Thoracic aorta (tissue), 2 donors: ENCODE measurements at regions not wholly inside any gene's neighbourhood (a gene's known extent, or its start where the extent isn't known, plus 50 kb on each side); places are given as distances from the start of the nearest gene placed in this dataset.

Experiments
- ATAC-seq: fragments of 150-250 bp; one replicate; pipeline ENCODE4 v1.8.0; 2017; ENCODE audit warnings: low read depth; ENCODE audit not compliant: insufficient number of reproducible peaks, low FRiP score
- DNase-seq: peaks from one replicate; pipeline ENCODE4 v3.0.0-alpha.2; 2020; ENCODE audit warnings: low spot score
- H3K27ac ChIP-seq, 2 donors: fragments of 200-600 bp; sonication (generic); 1 replicate in 1 of 2; 2 replicates in 1 of 2; pipeline ENCODE4 v1.5.1; 2016; ENCODE audit warnings: mild to moderate bottlenecking in 2 of 2, moderate library complexity in 2 of 2
- H3K27me3 ChIP-seq: fragments of 200-600 bp; sonication (generic); replicated peaks from 2 replicates; pipeline ENCODE4 v1.6.0; 2016; ENCODE audit warnings: mild to moderate bottlenecking; ENCODE audit not compliant: insufficient read depth
- H3K36me3 ChIP-seq: fragments of 200-600 bp; sonication (generic); one replicate; pipeline ENCODE4 v1.5.1; 2016
- H3K4me1 ChIP-seq, 2 donors: fragments of 200-600 bp; sonication (generic); 1 replicate in 1 of 2; 2 replicates in 1 of 2; pipeline versions ENCODE4 v1.5.1 to v1.6.0; 2016; ENCODE audit warnings: low read depth in 2 of 2, mild to moderate bottlenecking in 1 of 2; ENCODE audit not compliant: control insufficient read depth in 1 of 2
- H3K4me3 ChIP-seq: fragments of 200-600 bp; sonication (generic); 2 replicates; pipeline ENCODE4 v1.5.1; 2016; ENCODE audit warnings: mild to moderate bottlenecking
- H3K9me3 ChIP-seq: fragments of 200-600 bp; sonication (generic); 2 replicates; pipeline ENCODE4 v1.5.1; 2016
- CTCF ChIP-seq: fragments of 200-600 bp; sonication (generic); IDR thresholded peaks from one replicate; pipeline ENCODE4 v1.5.1; 2019; ENCODE audit warnings: antibody characterized with exemption

- TF ChIP-seq CTCF = no peak
- no peak overlapping the region for H3K4me3 ChIP-seq
- H3K27me3 ChIP-seq = no peaks in the 10 kb centered on the region
- ATAC-seq (no peak), DNase-seq (no peak)
- H3K36me3 ChIP-seq = no peaks in the 10 kb centered on the region
- H3K9me3 ChIP-seq = no peaks in the 10 kb centered on the region
- H3K4me1 ChIP-seq = no peaks in the 10 kb centered on the region
- H3K27ac ChIP-seq = no peak overlapping the region
Measured at GRCh38 chr11:80512491-80512890, 1071.7 kb upstream of the TENM4 start.

GRCh38 chr11:80505771-80506170, 1064.9 kb upstream of the TENM4 start:
- ATAC-seq (no peak), DNase-seq (no peak)
- Histone ChIP-seq H3K4me1 (peaks cover 0 to 27% of the 10 kb centered on the region in 2 donors), H3K9me3 (no peaks in the 10 kb centered on the region), H3K27me3 (no peaks in the 10 kb centered on the region), H3K27ac (no peak overlapping the region), H3K36me3 (no peaks in the 10 kb centered on the region), H3K4me3 (no peak overlapping the region)
- no peak for TF ChIP-seq CTCF

- no peak overlapping the region for H3K4me3 ChIP-seq
- H3K4me1 ChIP-seq = peaks cover 0 to 27% of the 10 kb centered on the region in 2 donors
- no peaks in the 10 kb centered on the region for H3K36me3 ChIP-seq
- no peak for DNase-seq
- no peaks in the 10 kb centered on the region for H3K27me3 ChIP-seq
- ATAC-seq = no peak
- TF ChIP-seq CTCF = no peak
- H3K9me3 ChIP-seq = no peaks in the 10 kb centered on the region
- H3K27ac ChIP-seq = no peak overlapping the region
Measured at GRCh38 chr11:80503990-80504389, 1063.2 kb upstream of the TENM4 start.

GRCh38 chr11:80502511-80502910, 1061.7 kb upstream of the TENM4 start:
- Histone ChIP-seq H3K27me3 (no peaks in the 10 kb centered on the region), H3K36me3 (no peaks in the 10 kb centered on the region), H3K27ac (no peak overlapping the region), H3K4me1 (peaks cover 0 to 27% of the 10 kb centered on the region in 2 donors), H3K9me3 (no peaks in the 10 kb centered on the region), H3K4me3 (no peak overlapping the region)
- TF ChIP-seq CTCF = no peak
- ATAC-seq (no peak), DNase-seq (no peak)

- ATAC-seq = no peak
- TF ChIP-seq CTCF = no peak
- no peaks in the 10 kb centered on the region for H3K4me1 ChIP-seq
- no peak overlapping the region for H3K4me3 ChIP-seq
- no peaks in the 10 kb centered on the region for H3K36me3 ChIP-seq
- peaks cover 9% of the 10 kb centered on the region for H3K9me3 ChIP-seq
- H3K27me3 ChIP-seq = no peaks in the 10 kb centered on the region
- H3K27ac ChIP-seq = no peak overlapping the region
- DNase-seq = no peak
Measured at GRCh38 chr11:80495116-80495515, 1054.3 kb upstream of the TENM4 start.
